ENCODE measurements at regions not wholly inside any gene's neighbourhood (a gene's known extent, or its start where the extent isn't known, plus 50 kb on each side); places are given as distances from the start of the nearest gene placed in this dataset.

DNA sequence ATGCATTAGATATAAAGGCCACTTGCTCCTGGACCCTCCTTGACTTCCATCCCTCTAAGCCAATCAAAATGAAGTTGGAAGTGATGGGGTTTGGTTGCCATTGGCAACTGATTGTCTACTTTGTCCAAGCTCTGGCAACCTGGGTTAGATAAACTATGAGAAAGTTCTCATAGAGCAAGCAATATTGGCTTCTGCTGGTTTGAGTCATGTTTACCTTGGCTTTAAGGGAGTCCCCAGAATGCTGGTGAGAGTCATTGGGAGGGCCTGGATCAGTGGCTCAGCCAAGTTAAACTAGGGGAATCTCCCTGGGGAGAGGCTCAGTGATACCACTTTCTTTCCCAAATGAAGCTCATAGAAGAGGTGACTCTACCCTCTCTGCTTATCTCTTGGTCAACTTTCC, 176.3 kb upstream of the ROPN1 start:
- TF ChIP-seq, protein P1, sequence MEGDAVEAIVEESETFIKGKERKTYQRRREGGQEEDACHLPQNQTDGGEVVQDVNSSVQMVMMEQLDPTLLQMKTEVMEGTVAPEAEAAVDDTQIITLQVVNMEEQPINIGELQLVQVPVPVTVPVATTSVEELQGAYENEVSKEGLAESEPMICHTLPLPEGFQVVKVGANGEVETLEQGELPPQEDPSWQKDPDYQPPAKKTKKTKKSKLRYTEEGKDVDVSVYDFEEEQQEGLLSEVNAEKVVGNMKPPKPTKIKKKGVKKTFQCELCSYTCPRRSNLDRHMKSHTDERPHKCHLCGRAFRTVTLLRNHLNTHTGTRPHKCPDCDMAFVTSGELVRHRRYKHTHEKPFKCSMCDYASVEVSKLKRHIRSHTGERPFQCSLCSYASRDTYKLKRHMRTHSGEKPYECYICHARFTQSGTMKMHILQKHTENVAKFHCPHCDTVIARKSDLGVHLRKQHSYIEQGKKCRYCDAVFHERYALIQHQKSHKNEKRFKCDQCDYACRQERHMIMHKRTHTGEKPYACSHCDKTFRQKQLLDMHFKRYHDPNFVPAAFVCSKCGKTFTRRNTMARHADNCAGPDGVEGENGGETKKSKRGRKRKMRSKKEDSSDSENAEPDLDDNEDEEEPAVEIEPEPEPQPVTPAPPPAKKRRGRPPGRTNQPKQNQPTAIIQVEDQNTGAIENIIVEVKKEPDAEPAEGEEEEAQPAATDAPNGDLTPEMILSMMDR (IDR thresholded peaks at IDR 0.05): no peak
- no peak for TF ChIP-seq POLR2A (IDR thresholded peaks at IDR 0.05)
